GM23248 (cell line): ENCODE measurements at regions not wholly inside any gene's neighbourhood (a gene's known extent, or its start where the extent isn't known, plus 50 kb on each side); places are given as distances from the start of the nearest gene placed in this dataset.

Experiments
- EZH2 ChIP-seq: fragments of 200-600 bp; sonication (generic); IDR thresholded peaks from 2 replicates; pipeline ENCODE4 v1.6.1; 2018; ENCODE audit warnings: antibody characterized with exemption, mild to moderate bottlenecking; ENCODE audit not compliant: insufficient read depth, poor library complexity, severe bottlenecking
- EZH2phosphoT487 ChIP-seq: fragments of 200-600 bp; sonication (generic); IDR thresholded peaks from 2 replicates; pipeline ENCODE4 v1.6.1; 2018; ENCODE audit warnings: antibody characterized with exemption, moderate library complexity, mild to moderate bottlenecking, low read depth; ENCODE audit not compliant: insufficient read depth

GRCh38 chr1:90508376-90509167, 208.5 kb downstream of the BARHL2 start:
- TF ChIP-seq EZH2, result no peak
- no peak for TF ChIP-seq EZH2phosphoT487
